ENCODE measurements at regions not wholly inside any gene's neighbourhood (a gene's known extent, or its start where the extent isn't known, plus 50 kb on each side); places are given as distances from the start of the nearest gene placed in this dataset.

DNA sequence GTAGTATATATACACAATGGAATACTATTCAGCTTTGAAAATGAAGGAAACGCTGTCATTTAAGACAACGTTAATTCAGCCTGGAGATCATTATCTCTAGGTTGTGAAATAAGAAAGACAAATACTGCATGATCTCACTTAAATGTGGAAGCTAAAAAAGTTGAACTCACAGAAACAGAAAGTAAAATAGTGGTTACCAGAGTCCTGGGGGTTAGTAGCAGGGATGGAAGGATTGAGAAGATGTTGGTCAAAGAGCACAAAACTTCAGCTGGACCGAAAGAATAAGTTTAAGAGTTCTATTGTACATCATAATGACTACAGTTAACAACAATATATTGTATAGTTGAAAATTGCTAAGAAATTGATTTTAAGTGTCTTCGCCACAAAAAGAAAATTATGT is 670.3 kb downstream of the NR4A2 start:
- Histone ChIP-seq H4K5ac (ENCODE audit: insufficient read length, low read depth, low read length) (no peak overlapping the region), H3K4ac (ENCODE audit: low read depth, low read length) (no peak overlapping the region), H3K14ac (ENCODE audit: insufficient read depth, low read length) (no peak overlapping the region), H3K18ac (ENCODE audit: insufficient read length, low read depth, low read length) (no peak overlapping the region), H3K27me3 (ENCODE audit: insufficient read depth, low read length) (no peaks in the 10 kb centered on the region), H3K4me2 (ENCODE audit: insufficient read depth, insufficient read length, low read length) (no peak overlapping the region), H3K79me2 (ENCODE audit: insufficient read depth, low read length) (no peaks in the 10 kb centered on the region), H2BK120ac (ENCODE audit: low read depth, low read length, poor library complexity, severe bottlenecking) (no peak overlapping the region), H2AK5ac (ENCODE audit: insufficient read length, low read length) (no peak overlapping the region), H3K27ac (ENCODE audit: insufficient read length, low read depth, low read length) (no peak overlapping the region), H2BK15ac (ENCODE audit: low read depth, low read length) (no peak overlapping the region), H4K20me1 (ENCODE audit: control insufficient read depth, insufficient read depth, insufficient read length) (no peaks in the 10 kb centered on the region), H3K9me3 (ENCODE audit: control insufficient read depth, low read depth, low read length) (no peaks in the 10 kb centered on the region), H4K8ac (replicated peaks; ENCODE audit: insufficient read length, low read depth, low read length) (no peak overlapping the region), H3K79me1 (ENCODE audit: insufficient read depth, low read depth, low read length, poor library complexity, severe bottlenecking) (no peaks in the 10 kb centered on the region), H3T11ph (ENCODE audit: low read length) (no peak overlapping the region), H4K91ac (ENCODE audit: insufficient read length, low read depth, low read length) (no peak overlapping the region), H3K23me2 (ENCODE audit: insufficient read length, low read depth, low read length, poor library complexity, severe bottlenecking) (no peaks in the 10 kb centered on the region), H2BK20ac (ENCODE audit: low read depth, low read length, poor library complexity, severe bottlenecking) (no peak overlapping the region), H2AFZ (ENCODE audit: low read length) (no peak overlapping the region), H3K56ac (ENCODE audit: insufficient read length, low read depth, low read length) (no peak overlapping the region), H3K9ac (ENCODE audit: extremely low read depth, insufficient read length, low read length) (no peak overlapping the region), H2BK12ac (ENCODE audit: insufficient read length, low read depth, low read length) (no peak overlapping the region), H3K23ac (ENCODE audit: insufficient read length, low read depth, low read length) (no peak overlapping the region), H3K4me1 (ENCODE audit: insufficient read depth, low read length) (no peaks in the 10 kb centered on the region), H2BK5ac (ENCODE audit: insufficient read length, low read length) (no peak overlapping the region)
- Mint-ChIP-seq H3K36me3 (ENCODE audit: insufficient read depth in 1 of 3, low read depth in 3 of 3) (no peaks in the 10 kb centered on the region), H3K27ac (no peak overlapping the region), H3K27me3 (ENCODE audit: low read depth) (no peaks in the 10 kb centered on the region), H3K4me1 (peaks cover 4 to 5% of the 10 kb centered on the region in 2 experiments; a peak in 3 of 4 replicates), H3K4me3 (no peak overlapping the region), H3K9me3 (peaks cover 0 to 2% of the 10 kb centered on the region in 2 experiments; a peak in 1 of 5 replicates)
- no peak for TF ChIP-seq CTCF (conservative IDR thresholded peaks at IDR 0.05)
- WGBS (ENCODE audit: extremely low coverage, insufficient read length, low lambda C conversion rate): no CpG with 5 or more reads among the region's 4 CpGs
- DNase-seq: no peak

Measured in H9 (cell line).